Embryonic facial prominence (tissue), 1 donor: ENCODE measurements at regions not wholly inside any gene's neighbourhood (a gene's known extent, or its start where the extent isn't known, plus 50 kb on each side); places are given as distances from the start of the nearest gene placed in this dataset.

Experiments
- DNase-seq: peaks from one replicate; pipeline ENCODE4 v3.0.0-alpha.2; 2016; ENCODE audit errors: extremely low spot score

GRCh38 chr7:54810401-54810800, 51.4 kb upstream of the SEC61G start:
- no peak for DNase-seq

- peak; percentile 73 for DNase-seq
Measured at GRCh38 chr7:54811041-54811845, 52.2 kb upstream of the SEC61G start.

DNA sequence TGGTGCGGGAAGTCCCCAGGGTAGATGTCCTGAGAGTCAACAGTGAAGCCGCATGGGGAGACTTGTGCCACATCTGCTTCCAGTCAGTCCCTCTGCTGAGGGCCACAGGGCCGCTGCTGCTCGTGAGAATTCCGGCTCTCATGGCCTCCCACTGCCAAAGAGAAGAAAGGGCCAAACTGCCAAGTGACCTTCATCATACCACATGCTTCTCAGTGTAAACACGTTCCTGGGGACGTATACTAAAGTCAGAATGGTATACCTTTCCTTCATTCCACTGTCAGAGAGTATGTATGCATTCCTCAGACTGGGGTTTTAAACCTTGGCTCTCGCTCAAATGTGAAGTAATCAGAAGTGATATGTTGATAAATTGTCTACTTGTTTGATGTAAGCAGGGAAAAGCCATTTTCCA, 52.8 kb upstream of the SEC61G start:
- DNase-seq, result peak; percentile 24

GRCh38 chr7:54812756-54813322, 53.8 kb upstream of the SEC61G start:
- no peak for DNase-seq

GRCh38 chr7:54813398-54813797, 54.4 kb upstream of the SEC61G start:
- DNase-seq, result no peak

- no peak for DNase-seq
Measured at GRCh38 chr7:54814401-54814800, 55.4 kb upstream of the SEC61G start.

DNA sequence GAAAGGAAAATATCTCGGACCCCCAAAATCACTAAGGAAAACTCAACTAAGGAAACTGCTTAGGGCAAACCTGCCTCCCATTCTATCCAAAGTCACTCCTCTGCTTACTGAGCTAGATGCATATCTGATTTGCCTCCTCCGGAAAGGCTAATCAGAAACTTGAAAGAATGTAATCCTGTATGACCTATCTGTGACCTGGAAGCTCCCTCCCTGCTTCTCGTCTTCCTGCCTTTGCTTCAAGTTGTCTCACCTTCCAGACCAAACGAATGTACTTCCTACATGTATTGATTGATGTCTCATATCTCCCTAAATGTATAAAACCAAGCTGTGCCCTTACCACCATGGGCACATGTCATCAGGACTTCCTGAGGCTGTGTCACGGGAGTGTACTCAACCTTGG, 58.1 kb upstream of the SEC61G start:
- DNase-seq, result no peak

DNA sequence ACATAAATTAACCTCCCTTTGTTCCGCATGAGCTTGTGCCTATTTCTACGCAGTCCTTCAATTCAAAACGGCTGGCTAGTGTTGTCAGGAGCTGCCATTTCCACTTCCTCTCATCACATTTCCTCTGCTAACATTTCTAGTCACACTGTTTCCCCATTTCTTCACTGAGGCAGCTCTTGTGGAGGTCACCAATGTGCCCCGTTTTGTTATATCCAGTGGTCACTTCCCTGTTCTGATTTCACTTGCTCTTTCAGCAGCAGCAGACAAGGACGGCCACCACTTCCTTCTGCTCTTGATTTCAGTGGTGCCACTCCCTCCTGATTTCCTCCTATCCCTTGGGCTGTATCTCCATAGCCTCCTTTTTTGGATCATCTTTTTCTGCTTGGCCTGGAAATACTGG, 64.8 kb upstream of the SEC61G start:
- DNase-seq, result no peak

GRCh38 chr7:54824655-54825054, 65.6 kb upstream of the SEC61G start:
- DNase-seq, result no peak

GRCh38 chr7:54825368-54825767, 66.4 kb upstream of the SEC61G start:
- no peak for DNase-seq

- DNase-seq, result no peak
Measured at GRCh38 chr7:54827734-54828133, 68.7 kb upstream of the SEC61G start.

DNA sequence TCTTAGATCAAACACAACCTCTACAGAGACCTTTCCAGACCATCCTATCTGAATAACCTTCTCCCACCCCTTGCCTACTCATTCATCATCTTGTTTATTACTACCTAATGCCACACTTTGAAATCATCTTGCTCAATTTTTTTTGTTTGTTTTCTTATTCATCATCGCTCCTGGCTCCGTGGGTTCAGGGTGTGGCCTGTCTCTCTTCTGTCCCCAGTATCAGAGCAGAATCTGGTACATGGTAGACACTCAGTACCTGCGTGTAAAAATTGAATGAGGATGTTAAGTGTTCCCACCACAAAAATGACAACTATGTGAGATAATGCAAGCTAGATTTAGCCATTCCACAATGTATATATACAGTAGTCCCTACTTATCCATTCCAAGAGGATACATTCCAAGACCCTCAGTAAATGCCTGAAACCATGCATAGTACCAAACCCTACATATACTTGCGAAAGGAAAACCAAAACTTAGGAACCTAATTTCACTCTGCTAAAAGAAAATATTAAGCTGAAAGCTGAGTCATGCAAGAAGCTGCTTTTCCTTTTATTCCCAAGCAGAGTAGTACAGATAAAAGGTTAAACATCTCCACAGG, 72.1 kb upstream of the SEC61G start:
- no peak for DNase-seq

DNA sequence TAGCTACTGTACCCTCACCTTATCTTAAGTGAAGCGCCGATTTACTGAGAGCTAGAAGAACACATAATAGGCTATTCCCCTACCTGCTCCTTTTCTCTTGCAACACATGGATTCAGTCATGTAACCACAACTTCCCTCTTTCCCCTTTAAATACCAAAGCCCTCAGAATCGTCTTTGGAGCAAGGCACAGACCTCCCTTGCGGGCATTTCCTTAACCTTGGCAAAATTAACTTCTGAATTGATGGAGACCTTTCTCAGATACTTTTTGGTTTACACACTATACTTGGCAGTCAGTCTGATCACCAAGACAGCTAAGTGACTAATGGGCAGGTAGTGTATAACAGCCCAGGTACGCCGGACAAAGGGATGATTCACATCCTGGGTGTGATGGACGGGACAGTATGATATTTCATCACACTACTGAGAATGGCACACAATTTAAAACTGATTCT, 72.7 kb upstream of the SEC61G start:
- DNase-seq, result no peak

GRCh38 chr7:54833001-54833467, 74.0 kb upstream of the SEC61G start:
- DNase-seq, result no peak

DNA sequence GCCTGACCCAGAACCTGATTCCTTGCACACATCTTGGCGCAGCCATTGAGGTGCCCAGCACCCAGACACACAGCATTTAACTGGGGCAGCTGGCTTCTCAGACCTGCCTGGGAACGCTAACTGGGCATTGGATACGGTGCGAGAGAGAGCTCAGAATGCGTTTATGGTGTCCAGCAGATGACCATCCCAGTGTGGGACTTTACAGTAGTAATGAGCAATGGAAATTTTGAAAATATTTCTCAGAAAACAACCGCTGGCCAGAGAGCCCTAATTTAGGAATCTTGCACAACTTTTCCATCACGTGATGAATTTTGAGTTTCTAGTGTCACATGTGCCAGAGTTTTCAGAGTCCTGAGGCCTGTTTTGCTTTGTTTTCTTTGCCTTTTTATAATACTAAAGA, 78.2 kb upstream of the SEC61G start:
- no peak for DNase-seq

DNA sequence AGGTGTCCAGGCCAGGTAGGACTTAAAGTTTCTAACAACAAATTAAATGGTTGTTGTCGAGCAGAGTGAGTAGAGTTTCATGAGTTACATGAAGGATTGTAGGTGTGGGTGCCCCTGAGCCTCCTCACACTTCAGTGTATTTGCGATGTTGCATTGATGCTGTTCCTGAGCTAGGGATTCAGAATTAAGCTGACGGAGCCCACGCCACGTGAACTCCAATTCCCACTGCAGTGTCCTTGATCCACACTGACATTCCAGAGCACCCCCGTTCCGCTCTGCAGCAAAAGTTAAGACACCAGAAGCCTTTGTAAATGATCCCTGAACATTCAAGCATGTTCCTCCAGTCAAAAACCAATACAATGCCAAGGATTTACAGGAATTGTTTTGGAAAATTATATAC, 78.8 kb upstream of the SEC61G start:
- DNase-seq, result no peak

- DNase-seq, result no peak
Measured at GRCh38 chr7:54838175-54838910, 79.3 kb upstream of the SEC61G start.

GRCh38 chr7:54839575-54840213, 80.7 kb upstream of the SEC61G start:
- no peak for DNase-seq

DNA sequence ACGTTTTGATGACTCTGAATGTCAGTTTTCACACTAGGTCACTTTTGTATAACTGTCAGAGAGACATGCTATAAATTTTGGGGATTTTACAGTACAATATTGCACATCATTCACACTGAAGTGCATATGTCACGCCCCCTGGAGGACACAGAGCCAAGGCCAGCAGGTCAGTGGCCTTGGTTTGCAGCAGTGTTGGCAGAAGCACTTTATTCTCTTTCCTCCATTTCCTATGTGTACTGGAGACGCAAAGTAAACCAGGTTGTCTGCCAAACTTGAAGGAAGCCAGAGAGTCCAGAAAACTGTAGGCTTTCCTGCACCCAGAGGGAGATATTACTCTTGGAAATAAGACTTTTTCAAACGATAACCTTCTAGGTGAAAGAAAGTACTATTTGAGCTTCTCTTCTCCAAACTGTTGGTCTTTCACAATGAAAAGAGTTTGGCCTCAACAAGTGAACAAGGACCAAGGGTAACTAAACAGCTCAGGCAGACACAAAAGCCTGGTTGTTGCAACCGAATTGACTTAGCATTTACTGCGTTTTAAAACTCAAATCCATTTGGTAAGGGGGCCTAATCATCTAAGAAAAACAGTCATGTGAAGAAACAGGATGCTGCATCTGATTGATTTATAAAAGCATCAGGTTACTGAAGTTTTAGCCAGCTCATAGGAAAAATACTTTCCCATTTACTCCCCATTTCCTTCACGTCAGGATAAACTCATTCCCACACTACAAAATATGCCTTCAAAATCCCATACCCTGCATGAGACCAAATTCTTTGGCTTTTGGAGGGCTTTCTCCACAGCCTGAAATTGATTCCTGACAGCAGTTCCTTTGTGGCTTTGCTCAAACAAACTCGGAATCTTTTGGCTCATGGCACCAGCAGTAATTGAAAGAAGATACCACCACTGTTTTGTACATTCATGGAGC, 83.0 kb upstream of the SEC61G start:
- DNase-seq, result peak; percentile 69

GRCh38 chr7:54843841-54844355, 84.9 kb upstream of the SEC61G start:
- DNase-seq, result no peak
